Kidney (tissue), 13 donors: ENCODE measurements at regions not wholly inside any gene's neighbourhood (a gene's known extent, or its start where the extent isn't known, plus 50 kb on each side); places are given as distances from the start of the nearest gene placed in this dataset.
A peak's percentile ranks its signal among the peaks of the same experiment; 100 is the strongest.

Experiments used
- DNase-seq, 5 donors: peaks; one replicate each; pipeline ENCODE4 v3.0.0-alpha.2; 2013 to 2020
- FAIRE-seq: peaks from 2 replicates; lab custom pipeline; 2012; peaks lifted over from hg19 to GRCh38; lab: Jason Lieb, UNC
- H3K27ac ChIP-seq, 2 donors: one replicate each; pipeline ENCODE4 v1.7.0; 2013; ENCODE audit warnings: low read depth in 2 of 2, low read length in 2 of 2, inconsistent platforms in 1 of 2
- H3K27me3 ChIP-seq: one replicate; pipeline ENCODE4 v1.7.1; 2013; ENCODE audit warnings: low read length, inconsistent platforms; ENCODE audit not compliant: control insufficient read depth, insufficient read depth
- H3K36me3 ChIP-seq, 3 donors: one replicate each; pipeline versions ENCODE4 v1.7.0 to v1.7.1; 2013; ENCODE audit warnings: low read length in 3 of 3, control low read depth in 1 of 3, inconsistent platforms in 1 of 3; ENCODE audit not compliant: insufficient read depth in 3 of 3, control insufficient read depth in 2 of 3
- H3K4me1 ChIP-seq, 3 donors: one replicate each; pipeline versions ENCODE4 v1.7.0 to v1.7.1; 2013; ENCODE audit warnings: low read length in 3 of 3, inconsistent platforms in 1 of 3, low read depth in 1 of 3; ENCODE audit not compliant: control insufficient read depth in 2 of 3, insufficient read depth in 2 of 3
- H3K4me3 ChIP-seq, 3 donors: one replicate each; pipeline versions ENCODE4 v1.7.0 to v1.8.1; 2013; ENCODE audit warnings: low read length in 3 of 3, control low read depth in 1 of 3, inconsistent platforms in 1 of 3
- H3K9ac ChIP-seq, 3 donors: one replicate each; pipeline versions ENCODE4 v1.7.0 to v1.7.1; 2013; ENCODE audit warnings: low read length in 3 of 3, control low read depth in 1 of 3, inconsistent platforms in 1 of 3
- H3K9me3 ChIP-seq, 3 donors: one replicate each; pipeline versions ENCODE4 v1.7.0 to v1.7.1; 2013; ENCODE audit warnings: low read length in 3 of 3, control low read depth in 1 of 3, inconsistent platforms in 1 of 3; ENCODE audit not compliant: control insufficient read depth in 2 of 3, insufficient read depth in 1 of 3
- CTCF ChIP-seq: IDR thresholded peaks from 3 replicates; pipeline ENCODE4 v1.5.1; 2012; ENCODE audit warnings: mild to moderate bottlenecking, moderate library complexity, borderline replicate concordance; ENCODE audit not compliant: insufficient read depth; ENCODE audit errors: extremely low read depth
- intact Hi-C: fragments of 100-400 bp; cut with DNase I; formaldehyde crosslinking; loops from one replicate; pipeline ENCODE4 v1.11.1; 2022
- donor health status: control.
- donor health status: control.
- donor health status: control.
- donor health status: control.
- donor health status: control.
- donor health status: DM: yes; HTN: yes; CAD: no.
- donor health status: Normal renal cell carcinoma (clear cell type).

DNA sequence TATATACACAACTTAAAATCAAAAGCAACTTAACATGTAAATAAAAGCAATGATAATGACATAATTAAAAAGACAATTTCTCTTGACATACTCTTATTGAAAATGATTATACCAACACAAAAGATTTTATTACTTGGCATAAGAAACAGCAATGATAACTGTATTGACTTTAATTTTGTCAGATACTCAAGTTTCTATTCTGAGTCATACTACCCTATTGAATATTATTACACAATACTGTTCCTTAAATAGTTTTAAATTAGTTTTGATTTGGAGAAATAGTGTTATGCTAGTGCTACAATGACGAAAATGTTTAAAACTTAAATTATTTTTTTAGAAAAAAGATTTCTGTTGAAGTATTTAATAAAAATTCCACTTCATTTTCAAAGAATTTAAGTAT is 1319.3 kb upstream of the C9orf72 start:
- no peaks in the 10 kb centered on the region for H3K4me1 ChIP-seq
- H3K27me3 ChIP-seq: no peaks in the 10 kb centered on the region
- DNase-seq: no peak
- TF ChIP-seq CTCF: no peak
- no peak overlapping the region for H3K4me3 ChIP-seq
- no peaks in the 10 kb centered on the region for H3K9me3 ChIP-seq
- no peaks in the 10 kb centered on the region for H3K36me3 ChIP-seq
- H3K27ac ChIP-seq: no peak overlapping the region
- intact Hi-C loops: no loop called here
- no peak overlapping the region for H3K9ac ChIP-seq
- FAIRE-seq: peak; percentile 15

- Histone ChIP-seq H3K9ac (no peak overlapping the region), H3K27ac (no peak overlapping the region), H3K9me3 (no peaks in the 10 kb centered on the region), H3K27me3 (no peaks in the 10 kb centered on the region), H3K4me3 (no peak overlapping the region), H3K36me3 (no peaks in the 10 kb centered on the region), H3K4me1 (no peaks in the 10 kb centered on the region)
- DNase-seq: peak in 1 of 5 donors; percentile 32
- FAIRE-seq: no peak
- no peak for TF ChIP-seq CTCF
- intact Hi-C loops: no loop called here
Observed at GRCh38 chr9:28899267-28899666, 1326.0 kb upstream of the C9orf72 start.

DNA sequence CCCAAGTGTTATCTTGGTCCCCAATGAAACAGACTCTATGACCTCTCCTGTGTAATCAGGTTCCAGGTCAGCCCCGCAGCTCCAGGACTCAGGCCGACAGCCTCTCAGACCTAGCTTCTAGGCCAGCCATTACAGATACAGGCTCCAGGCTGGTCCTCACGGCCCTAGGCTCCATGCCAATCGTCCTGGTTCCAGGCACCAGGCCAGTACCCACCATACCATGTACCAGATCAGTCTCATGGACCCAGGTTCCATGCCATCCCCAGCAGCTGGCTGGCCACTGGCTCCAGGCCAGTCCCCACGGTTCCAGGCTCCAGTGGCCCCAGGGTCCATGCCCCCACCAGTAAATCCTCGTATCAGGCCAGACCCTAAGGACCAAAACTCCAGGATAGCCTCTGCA is 1326.6 kb upstream of the C9orf72 start:
- intact Hi-C loops: no loop called here
- DNase-seq (peak in 1 of 5 donors; percentile 41), FAIRE-seq (no peak)
- Histone ChIP-seq H3K27ac (no peak overlapping the region), H3K4me1 (no peaks in the 10 kb centered on the region), H3K36me3 (no peaks in the 10 kb centered on the region), H3K9me3 (no peaks in the 10 kb centered on the region), H3K4me3 (no peak overlapping the region), H3K27me3 (no peaks in the 10 kb centered on the region), H3K9ac (no peak overlapping the region)
- TF ChIP-seq CTCF: no peak

DNA sequence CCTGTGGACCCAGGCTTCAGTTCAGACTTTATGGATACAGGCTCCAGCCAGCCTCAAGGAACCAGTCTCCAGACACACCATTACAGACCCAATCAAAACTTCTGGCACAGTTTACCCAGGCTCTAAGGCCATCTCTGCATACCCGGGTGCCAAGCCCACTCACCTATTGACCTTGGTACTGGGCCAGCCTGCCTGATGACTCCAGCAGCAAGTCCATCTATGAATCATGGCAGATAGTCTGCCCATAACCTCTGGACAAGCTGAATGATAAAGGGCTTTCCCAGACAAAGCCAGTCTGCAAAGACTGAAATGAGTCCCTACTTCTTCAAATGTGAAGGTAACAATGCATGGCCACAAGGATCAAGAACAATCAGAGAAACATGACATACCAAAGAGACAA is 1327.1 kb upstream of the C9orf72 start:
- Histone ChIP-seq H3K4me1 (no peaks in the 10 kb centered on the region), H3K27ac (no peak overlapping the region), H3K9me3 (no peaks in the 10 kb centered on the region), H3K9ac (no peak overlapping the region), H3K27me3 (no peaks in the 10 kb centered on the region), H3K4me3 (no peak overlapping the region), H3K36me3 (no peaks in the 10 kb centered on the region)
- DNase-seq (peak in 1 of 5 donors; percentile 29), FAIRE-seq (no peak)
- intact Hi-C loops: no loop called here
- TF ChIP-seq CTCF: no peak
